HFFc6 (cell line): ENCODE measurements at regions not wholly inside any gene's neighbourhood (a gene's known extent, or its start where the extent isn't known, plus 50 kb on each side); places are given as distances from the start of the nearest gene placed in this dataset.
A peak's percentile ranks its signal among the peaks of the same experiment; 100 is the strongest.

Experiments used
- DNase-seq: peaks from one replicate; pipeline ENCODE4 v3.0.0-alpha.2; 2018
- H3K27ac Mint-ChIP-seq: 2 replicates; pipeline ENCODE4 v1.8.0; 2020; ENCODE audit warnings: mild to moderate bottlenecking, mixed read lengths
- H3K27me3 Mint-ChIP-seq: 2 replicates; pipeline ENCODE4 v1.8.0; 2021; ENCODE audit warnings: mild to moderate bottlenecking, moderate library complexity, mixed read lengths; ENCODE audit not compliant: insufficient read depth
- H3K36me3 Mint-ChIP-seq: 2 replicates; pipeline ENCODE4 v1.8.0; 2021; ENCODE audit warnings: low read depth, mixed read lengths
- H3K4me1 Mint-ChIP-seq: 2 replicates; pipeline ENCODE4 v1.8.0; 2020; ENCODE audit warnings: low read depth, mixed read lengths
- H3K4me3 Mint-ChIP-seq: 2 replicates; pipeline ENCODE4 v1.8.0; 2020; ENCODE audit warnings: mild to moderate bottlenecking, moderate library complexity, mixed read lengths
- H3K9me3 Mint-ChIP-seq: 2 replicates; pipeline ENCODE4 v1.8.0; 2020; ENCODE audit warnings: mild to moderate bottlenecking, mixed read lengths
- TF ChIP-seq, protein P1 (sequence below): fragments of 200-600 bp; sonication (generic); IDR thresholded peaks from 2 replicates; pipeline ENCODE4 v1.5.0; 2021; ENCODE audit warnings: antibody characterized with exemption, mild to moderate bottlenecking

DNA sequence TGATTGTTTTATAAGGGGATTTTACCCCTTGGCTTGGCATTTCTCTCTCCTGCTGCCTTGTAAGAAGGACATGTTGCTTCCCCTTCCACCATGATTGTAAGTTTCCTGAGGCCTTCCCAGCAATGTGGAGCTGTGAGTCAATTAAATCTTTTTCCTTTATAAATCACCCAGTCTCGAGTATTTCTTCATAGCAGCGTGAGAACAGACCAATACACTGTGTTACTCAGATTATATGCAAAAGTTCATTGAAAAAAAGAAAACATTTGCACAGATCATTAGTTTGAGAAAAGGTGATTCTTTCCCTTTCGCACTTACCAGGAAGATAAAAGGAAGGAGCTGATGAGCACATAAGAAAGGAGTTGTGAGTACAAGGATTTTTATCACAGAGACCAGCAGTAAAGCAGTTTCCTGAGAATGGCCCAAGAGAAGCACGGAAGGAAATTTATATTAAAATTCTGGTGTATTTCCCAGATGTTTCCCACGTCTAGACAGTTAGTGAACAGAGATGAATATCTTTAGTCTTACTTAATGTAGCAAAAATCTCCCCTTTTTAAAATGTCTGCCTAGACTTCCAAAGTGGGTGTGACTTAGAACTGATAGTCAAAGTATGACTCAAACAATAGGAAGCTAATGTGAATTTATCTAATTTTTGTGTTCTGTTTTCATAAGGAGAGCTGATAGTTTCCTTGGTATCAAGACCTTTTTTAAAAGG lies 431.8 kb upstream of the SGCG start:
- Mint-ChIP-seq H3K27me3 (peaks cover 2% of the 10 kb centered on the region), H3K36me3 (peaks cover 5% of the 10 kb centered on the region; the same call in 1 of the 2 replicates), H3K9me3 (peaks cover 40% of the 10 kb centered on the region), H3K27ac (no peak overlapping the region), H3K4me1 (no peaks in the 10 kb centered on the region), H3K4me3 (no peak overlapping the region)
- TF ChIP-seq, protein P1, sequence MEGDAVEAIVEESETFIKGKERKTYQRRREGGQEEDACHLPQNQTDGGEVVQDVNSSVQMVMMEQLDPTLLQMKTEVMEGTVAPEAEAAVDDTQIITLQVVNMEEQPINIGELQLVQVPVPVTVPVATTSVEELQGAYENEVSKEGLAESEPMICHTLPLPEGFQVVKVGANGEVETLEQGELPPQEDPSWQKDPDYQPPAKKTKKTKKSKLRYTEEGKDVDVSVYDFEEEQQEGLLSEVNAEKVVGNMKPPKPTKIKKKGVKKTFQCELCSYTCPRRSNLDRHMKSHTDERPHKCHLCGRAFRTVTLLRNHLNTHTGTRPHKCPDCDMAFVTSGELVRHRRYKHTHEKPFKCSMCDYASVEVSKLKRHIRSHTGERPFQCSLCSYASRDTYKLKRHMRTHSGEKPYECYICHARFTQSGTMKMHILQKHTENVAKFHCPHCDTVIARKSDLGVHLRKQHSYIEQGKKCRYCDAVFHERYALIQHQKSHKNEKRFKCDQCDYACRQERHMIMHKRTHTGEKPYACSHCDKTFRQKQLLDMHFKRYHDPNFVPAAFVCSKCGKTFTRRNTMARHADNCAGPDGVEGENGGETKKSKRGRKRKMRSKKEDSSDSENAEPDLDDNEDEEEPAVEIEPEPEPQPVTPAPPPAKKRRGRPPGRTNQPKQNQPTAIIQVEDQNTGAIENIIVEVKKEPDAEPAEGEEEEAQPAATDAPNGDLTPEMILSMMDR, result no peak
- DNase-seq, result no peak

DNA sequence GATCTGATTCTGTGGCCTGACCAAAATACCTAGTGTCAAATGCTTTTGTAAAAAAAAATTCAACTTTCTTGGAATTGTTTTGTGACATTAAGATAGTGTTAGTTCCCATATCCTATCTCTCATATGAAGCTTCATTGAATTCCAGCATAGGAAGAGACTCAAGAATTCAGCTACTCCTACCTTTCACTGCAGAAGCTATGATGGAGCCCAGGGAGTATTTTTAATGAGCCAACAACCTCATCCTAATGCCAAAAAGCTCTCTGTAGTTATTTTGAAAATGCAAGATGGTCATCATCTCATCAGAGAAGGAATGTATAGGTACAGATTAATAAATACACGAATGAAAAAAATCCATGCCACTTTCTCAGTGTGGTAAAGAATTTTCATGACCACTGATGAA lies 431.2 kb upstream of the SGCG start:
- H3K4me1 Mint-ChIP-seq, result no peaks in the 10 kb centered on the region
- H3K36me3 Mint-ChIP-seq, result peaks cover 5% of the 10 kb centered on the region; the same call in 1 of the 2 replicates
- H3K9me3 Mint-ChIP-seq, result peaks cover 46% of the 10 kb centered on the region
- peaks cover 2% of the 10 kb centered on the region for H3K27me3 Mint-ChIP-seq
- H3K4me3 Mint-ChIP-seq, result no peak overlapping the region
- no peak overlapping the region for H3K27ac Mint-ChIP-seq
- no peak for DNase-seq
- TF ChIP-seq, protein P1, result no peak

DNA sequence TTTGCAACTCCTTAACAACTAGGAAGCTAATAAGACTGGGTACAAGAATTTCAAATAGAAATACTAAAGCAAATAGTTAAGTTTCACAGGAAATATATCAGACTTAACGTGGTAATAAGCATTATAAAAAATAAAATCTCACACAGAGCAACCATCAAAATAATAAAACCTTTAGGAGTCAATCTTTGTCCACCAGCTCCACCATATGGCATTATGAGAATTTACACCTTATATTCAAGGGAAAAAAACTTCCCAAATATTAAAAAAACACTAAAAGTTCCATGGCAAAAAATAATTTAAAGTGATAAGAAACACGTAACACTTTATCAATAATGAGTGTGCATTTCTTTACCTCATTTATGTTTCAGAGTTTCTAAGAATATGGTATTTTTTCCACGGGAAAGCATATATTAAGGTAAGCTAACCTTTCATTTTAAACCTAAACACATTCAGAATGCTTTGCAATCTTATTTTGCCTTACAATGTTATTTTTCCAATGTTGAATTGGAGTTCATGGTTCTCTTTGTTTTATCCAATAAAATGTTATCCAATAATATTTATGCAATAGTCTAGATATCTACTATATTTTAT lies 423.2 kb upstream of the SGCG start:
- no peak overlapping the region for H3K27ac Mint-ChIP-seq
- H3K4me1 Mint-ChIP-seq, result no peaks in the 10 kb centered on the region
- H3K36me3 Mint-ChIP-seq, result peaks cover 5% of the 10 kb centered on the region; the same call in 1 of the 2 replicates
- TF ChIP-seq, protein P1, result peak; percentile 36; the same call in 1 of the 2 replicates
- DNase-seq, result no peak
- H3K9me3 Mint-ChIP-seq, result peaks cover 19% of the 10 kb centered on the region
- no peak overlapping the region for H3K4me3 Mint-ChIP-seq
- H3K27me3 Mint-ChIP-seq, result no peaks in the 10 kb centered on the region

DNA sequence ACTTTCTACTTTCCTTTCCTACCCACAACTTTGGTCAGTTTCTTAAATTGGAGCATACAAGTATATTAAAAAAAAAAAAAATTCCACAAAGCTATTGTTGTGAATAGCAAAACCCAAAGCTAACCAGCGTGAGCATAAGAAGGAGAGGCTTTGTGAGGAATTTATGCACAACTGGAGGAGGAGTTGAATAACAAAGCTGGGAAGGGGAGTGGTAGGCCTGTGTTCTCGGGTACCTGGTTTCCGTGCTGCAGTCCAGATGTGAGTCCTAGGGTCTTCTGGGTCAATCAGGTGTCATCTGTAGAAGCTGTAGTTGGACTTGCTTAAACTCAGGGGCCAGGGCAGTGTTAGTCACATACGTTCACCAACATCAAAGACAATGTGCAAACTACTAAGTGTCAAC lies 422.5 kb upstream of the SGCG start:
- Mint-ChIP-seq H3K36me3 (peaks cover 5% of the 10 kb centered on the region; the same call in 1 of the 2 replicates), H3K4me3 (no peak overlapping the region), H3K27me3 (no peaks in the 10 kb centered on the region), H3K4me1 (no peaks in the 10 kb centered on the region), H3K27ac (no peak overlapping the region), H3K9me3 (peaks cover 13% of the 10 kb centered on the region)
- TF ChIP-seq, protein P1, result no peak
- no peak for DNase-seq

DNA sequence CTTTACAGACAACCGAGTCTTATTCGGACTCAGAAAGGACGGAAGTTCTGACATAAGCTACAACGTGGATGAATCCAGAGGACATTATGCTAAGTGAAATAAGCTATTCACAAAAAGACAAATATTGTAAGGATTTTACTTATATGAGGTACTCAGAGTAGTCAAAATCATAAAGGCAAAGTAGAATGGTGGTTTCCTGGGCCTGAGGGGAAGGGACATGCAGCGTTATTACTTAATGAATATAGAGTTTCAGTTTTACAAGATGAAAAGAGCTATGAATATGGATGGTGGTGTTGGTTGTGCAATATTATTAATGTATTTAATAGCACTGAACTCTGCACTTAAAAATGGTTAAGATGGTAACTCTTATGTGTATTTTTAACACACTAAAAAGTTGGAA lies 419.1 kb upstream of the SGCG start:
- Mint-ChIP-seq H3K27me3 (no peaks in the 10 kb centered on the region), H3K9me3 (peaks cover 6% of the 10 kb centered on the region; the same call in 1 of the 2 replicates), H3K4me1 (no peaks in the 10 kb centered on the region), H3K36me3 (no peaks in the 10 kb centered on the region), H3K4me3 (no peak overlapping the region), H3K27ac (no peak overlapping the region)
- TF ChIP-seq, protein P1, result no peak
- DNase-seq, result no peak
